HepG2 (cell line): ENCODE measurements at regions not wholly inside any gene's neighbourhood (a gene's known extent, or its start where the extent isn't known, plus 50 kb on each side); places are given as distances from the start of the nearest gene placed in this dataset.

Experiments
- ATAC-seq: fragments of 200-7000 bp; cut with Tn5 transposase; 3 replicates; pipeline ENCODE4 v1.9.1; 2020; ENCODE audit warnings: mild to moderate bottlenecking, moderate library complexity
- BruUV-seq: library from RNA; stranded (reverse); fragments of 400-500 nt; replicated peaks from 2 replicates; lab custom pipeline; 2021; lab: Mats Ljungman, UMichigan
- CTCF ChIA-PET: fragments of 300-600 bp; formaldehyde crosslinking; extraction: SDS; loops from one replicate; lab custom pipeline; 2021; ENCODE audit warnings: low total read pairs, inconsistent platforms, low intra/inter-chr PET ratio; lab: Yijun Ruan, JAX
- POLR2A ChIA-PET: fragments of 350-600 bp; sonication (Branson Sonifier 250); formaldehyde crosslinking; loops from one replicate; lab custom pipeline; 2020; ENCODE audit warnings: antibody characterized with exemption, inconsistent platforms; lab: Yijun Ruan, JAX
- DNase-seq: peaks from one replicate; pipeline ENCODE4 v3.0.0-alpha.2; 2015; ENCODE audit warnings: low spot score
- FAIRE-seq: peaks from 3 replicates; lab custom pipeline; 2011; peaks lifted over from hg19 to GRCh38; lab: Jason Lieb, UNC
- H2AFZ ChIP-seq: one replicate; pipeline ENCODE4 v1.6.1; 2011; ENCODE audit warnings: low read length, inconsistent platforms
- H3K27ac ChIP-seq: fragments of 300-600 bp; 3 replicates; pipeline ENCODE4 v1.8.0; 2011; ENCODE audit warnings: mixed run types, mild to moderate bottlenecking, mixed read lengths, low read length, inconsistent platforms; ENCODE audit not compliant: insufficient read depth; ENCODE audit errors: extremely low read length
- H3K27me3 ChIP-seq, 2 experiments: fragments of 200-600 bp in 1 of 2; 2 replicates in 1 of 2; 3 replicates in 1 of 2; pipeline versions ENCODE4 v1.6.0 to v1.8.0; 2011; ENCODE audit warnings: low read length in 2 of 2, mild to moderate bottlenecking in 2 of 2, moderate library complexity in 2 of 2, inconsistent platforms in 1 of 2; ENCODE audit not compliant: insufficient read depth in 2 of 2, control insufficient read depth in 1 of 2
- H3K36me3 ChIP-seq, 2 experiments: fragments of 200-600 bp in 1 of 2; replicated peaks in 1 of 2; 2 replicates in 1 of 2; 3 replicates in 1 of 2; pipeline versions ENCODE4 v1.5.1 to v1.8.0; 2011; ENCODE audit warnings: low read length in 2 of 2, inconsistent platforms in 1 of 2; ENCODE audit not compliant: insufficient read depth in 2 of 2, control insufficient read depth in 1 of 2
- H3K4me1 ChIP-seq: 2 replicates; pipeline ENCODE4 v1.5.1; 2012; ENCODE audit warnings: low read length, inconsistent platforms; ENCODE audit not compliant: insufficient read depth
- H3K4me2 ChIP-seq: 2 replicates; pipeline ENCODE4 v1.6.0; 2011; ENCODE audit warnings: low read depth, low read length, inconsistent platforms
- H3K4me3 ChIP-seq, 3 experiments: fragments of 200-600 bp in 1 of 3; sonication (generic), shearing (Covaris generic) in 1 of 3; replicated peaks in 1 of 3; 2 replicates each; pipeline ENCODE4 v1.5.1; 2011 to 2016; ENCODE audit warnings: low read length in 3 of 3, inconsistent platforms in 2 of 3, low read depth in 2 of 3, mild to moderate bottlenecking in 2 of 3, control low read depth in 1 of 3, mixed read lengths in 1 of 3; ENCODE audit not compliant: insufficient read depth in 1 of 3
- H3K79me2 ChIP-seq: one replicate; pipeline ENCODE4 v1.6.1; 2011; ENCODE audit warnings: low read length, inconsistent platforms; ENCODE audit not compliant: insufficient read depth
- H3K9ac ChIP-seq: 2 replicates; pipeline ENCODE4 v1.6.0; 2011; ENCODE audit warnings: mild to moderate bottlenecking, low read depth, low read length, inconsistent platforms; ENCODE audit not compliant: insufficient read depth
- H3K9me3 ChIP-seq: 2 replicates; pipeline ENCODE4 v1.5.1; 2012; ENCODE audit warnings: mild to moderate bottlenecking, low read length
- H4K20me1 ChIP-seq: 2 replicates; pipeline ENCODE4 v1.6.0; 2011; ENCODE audit warnings: inconsistent platforms, mild to moderate bottlenecking, low read length, moderate library complexity; ENCODE audit not compliant: insufficient read depth
- BCLAF1 ChIP-seq: fragments of 450-650 bp; IDR thresholded peaks from 2 replicates; pipeline ENCODE4 v1.6.1; 2017; ENCODE audit warnings: mild to moderate bottlenecking
- CTCF ChIP-seq: sonication (generic); formaldehyde crosslinking; IDR thresholded peaks from 2 replicates; pipeline ENCODE4 v1.5.0; 2020; ENCODE audit warnings: mild to moderate bottlenecking, missing genetic modification reagents, moderate library complexity
- HOXA5 ChIP-seq: sonication (generic); formaldehyde crosslinking; IDR thresholded peaks from 2 replicates; pipeline ENCODE4 v1.4.0; 2020; ENCODE audit warnings: missing genetic modification reagents
- MED13 ChIP-seq: sonication (generic); formaldehyde crosslinking; IDR thresholded peaks from 2 replicates; pipeline ENCODE4 v1.5.0; 2020; ENCODE audit warnings: missing genetic modification reagents
- NFIC ChIP-seq: IDR thresholded peaks from 2 replicates; pipeline ENCODE4 v1.6.1; 2012; ENCODE audit warnings: mild to moderate bottlenecking, low read length, inconsistent platforms
- SRSF4 ChIP-seq: fragments of 200-400 bp; formaldehyde crosslinking; IDR thresholded peaks from one replicate; pipeline ENCODE4 v1.6.1; 2018; ENCODE audit warnings: mild to moderate bottlenecking, low read depth, low read length, moderate library complexity; ENCODE audit not compliant: poor library complexity, severe bottlenecking
- STAG1 ChIP-seq: sonication (generic); formaldehyde crosslinking; IDR thresholded peaks from 2 replicates; pipeline ENCODE4 v1.4.0; 2020; ENCODE audit warnings: missing genetic modification reagents
- TARDBP ChIP-seq: sonication (generic); formaldehyde crosslinking; IDR thresholded peaks from 2 replicates; pipeline ENCODE4 v1.8.0; 2022; ENCODE audit warnings: mild to moderate bottlenecking, missing genetic modification reagents
- ZSCAN25 ChIP-seq: sonication (generic); formaldehyde crosslinking; IDR thresholded peaks from 2 replicates; pipeline ENCODE4 v1.8.0; 2022; ENCODE audit warnings: mild to moderate bottlenecking, missing genetic modification reagents
- WGBS: methylation state at CpG from one replicate; pipeline ENCODE4 v1.1.6; 2017; ENCODE audit warnings: low lambda C conversion rate; 5-methylcytosine and 5-hydroxymethylcytosine counted together
- in situ Hi-C: cut with HindIII; loops from 2 replicates; pipeline ENCODE4 v1.10.0; 2017; ENCODE audit warnings: low pct_unique_long_range_greater_than_20kb; ENCODE audit not compliant: extremely low pct_ligation_motif_present
- intact Hi-C: fragments of 100-400 bp; cut with micrococcal nuclease; formaldehyde crosslinking; loops from one replicate; pipeline ENCODE4 v1.10.0; 2022; ENCODE audit not compliant: unreplicated experiment
- TF ChIP-seq, protein P1 (sequence below): sonication (generic); formaldehyde crosslinking; conservative IDR thresholded peaks from 2 replicates; pipeline ENCODE4 v1.4.0; 2020; ENCODE audit warnings: missing genetic modification reagents
- TF ChIP-seq, protein P2 (sequence below): sonication (generic); formaldehyde crosslinking; IDR thresholded peaks from 2 replicates; pipeline ENCODE4 v1.8.1; 2023; ENCODE audit warnings: mild to moderate bottlenecking, missing genetic modification reagents, borderline replicate concordance

GRCh38 chr2:33673937-33674336, 74.8 kb upstream of the FAM98A start:
- DNase-seq (no peak), ATAC-seq (no peak), FAIRE-seq (no peak)
- no peaks in the 10 kb centered on the region for H3K27me3 ChIP-seq
- ChIA-PET CTCF (interaction anchor here (1.0 kb wide), 1 partner anchor 1754 kb away, joined by 3 read pairs; no protein-coding TSS in a partner anchor), POLR2A (no interaction called here)
- H3K36me3 ChIP-seq = no peaks in the 10 kb centered on the region
- H3K27ac ChIP-seq = no peak overlapping the region
- H3K4me2 ChIP-seq = no peak overlapping the region
- no peaks in the 10 kb centered on the region for H3K9me3 ChIP-seq
- no peak overlapping the region for H2AFZ ChIP-seq
- no peaks in the 10 kb centered on the region for H3K4me1 ChIP-seq
- no peaks in the 10 kb centered on the region for H3K79me2 ChIP-seq
- in situ Hi-C loops = no loop called here
- no peak overlapping the region for H3K4me3 ChIP-seq
- WGBS = 13% methylated on average over 2 of the region's 2 CpGs
- no TSS peak for BruUV-seq
- TF ChIP-seq STAG1 = peak; percentile 54
- peak; percentile 43 for TF ChIP-seq CTCF
- TF ChIP-seq TARDBP (CRISPR knock-in tag) = no peak
- no peak for TF ChIP-seq MED13 (CRISPR knock-in tag)
- TF ChIP-seq, protein P1, sequence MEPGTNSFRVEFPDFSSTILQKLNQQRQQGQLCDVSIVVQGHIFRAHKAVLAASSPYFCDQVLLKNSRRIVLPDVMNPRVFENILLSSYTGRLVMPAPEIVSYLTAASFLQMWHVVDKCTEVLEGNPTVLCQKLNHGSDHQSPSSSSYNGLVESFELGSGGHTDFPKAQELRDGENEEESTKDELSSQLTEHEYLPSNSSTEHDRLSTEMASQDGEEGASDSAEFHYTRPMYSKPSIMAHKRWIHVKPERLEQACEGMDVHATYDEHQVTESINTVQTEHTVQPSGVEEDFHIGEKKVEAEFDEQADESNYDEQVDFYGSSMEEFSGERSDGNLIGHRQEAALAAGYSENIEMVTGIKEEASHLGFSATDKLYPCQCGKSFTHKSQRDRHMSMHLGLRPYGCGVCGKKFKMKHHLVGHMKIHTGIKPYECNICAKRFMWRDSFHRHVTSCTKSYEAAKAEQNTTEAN (CRISPR knock-in tag) = no peak
- TF ChIP-seq HOXA5 (CRISPR knock-in tag) = no peak
- TF ChIP-seq SRSF4 = no peak
- TF ChIP-seq, protein P2, sequence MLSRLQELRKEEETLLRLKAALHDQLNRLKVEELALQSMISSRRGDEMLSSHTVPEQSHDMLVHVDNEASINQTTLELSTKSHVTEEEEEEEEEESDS (CRISPR knock-in tag) = no peak
- no peak for TF ChIP-seq NFIC
- no peak for TF ChIP-seq BCLAF1
- no peak for TF ChIP-seq ZSCAN25
- no peaks in the 10 kb centered on the region for H4K20me1 ChIP-seq
- H3K9ac ChIP-seq = no peak overlapping the region
- intact Hi-C loops = loop anchor here (2.0 kb wide), 1 partner anchor 1737 kb away; no protein-coding TSS in a partner anchor
